GM23248 (cell line): ENCODE measurements at regions not wholly inside any gene's neighbourhood (a gene's known extent, or its start where the extent isn't known, plus 50 kb on each side); places are given as distances from the start of the nearest gene placed in this dataset.
"Not testable (repeated sequence)": the region's sequence is repeated elsewhere in the genome, so short reads cannot be mapped to it uniquely, and the experiment has no call there.

Experiments used
- DNase-seq: peaks from one replicate; pipeline ENCODE4 v3.0.0-alpha.2; 2015
- H2AFZ ChIP-seq: fragments of 200-600 bp; sonication (generic); 2 replicates; pipeline ENCODE4 v1.6.1; 2016; ENCODE audit warnings: antibody characterized with exemption
- H3F3A ChIP-seq: fragments of 200-600 bp; sonication (generic); 2 replicates; pipeline ENCODE4 v1.6.1; 2016; ENCODE audit warnings: mild to moderate bottlenecking, antibody characterized with exemption, mixed run types; ENCODE audit not compliant: insufficient read depth
- H3K27ac ChIP-seq: fragments of 200-600 bp; sonication (generic); 2 replicates; pipeline ENCODE4 v1.5.1; 2016; ENCODE audit warnings: mild to moderate bottlenecking
- H3K27me3 ChIP-seq: fragments of 200-600 bp; sonication (generic); replicated peaks from 2 replicates; pipeline ENCODE4 v1.6.1; 2016; ENCODE audit warnings: mild to moderate bottlenecking; ENCODE audit not compliant: insufficient read depth
- H3K36me3 ChIP-seq: fragments of 200-600 bp; sonication (generic); 2 replicates; pipeline ENCODE4 v1.6.1; 2016; ENCODE audit warnings: low read depth, mild to moderate bottlenecking
- H3K4me1 ChIP-seq: fragments of 200-600 bp; sonication (generic); 2 replicates; pipeline ENCODE4 v1.6.1; 2016; ENCODE audit warnings: mild to moderate bottlenecking; ENCODE audit not compliant: insufficient read depth
- H3K4me2 ChIP-seq: fragments of 200-600 bp; sonication (generic); one replicate; pipeline ENCODE4 v1.6.1; 2016; ENCODE audit warnings: mild to moderate bottlenecking; ENCODE audit not compliant: unreplicated experiment
- H3K4me3 ChIP-seq: fragments of 200-600 bp; sonication (generic); 2 replicates; pipeline ENCODE4 v1.5.1; 2016; ENCODE audit warnings: mild to moderate bottlenecking
- H3K79me2 ChIP-seq: fragments of 200-600 bp; sonication (generic); 2 replicates; pipeline ENCODE4 v1.6.1; 2016; ENCODE audit warnings: mild to moderate bottlenecking; ENCODE audit not compliant: insufficient read depth
- H3K9ac ChIP-seq: fragments of 200-600 bp; sonication (generic); 2 replicates; pipeline ENCODE4 v1.6.1; 2016; ENCODE audit warnings: mild to moderate bottlenecking
- H3K9me2 ChIP-seq: fragments of 200-600 bp; sonication (generic); 2 replicates; pipeline ENCODE4 v1.6.1; 2016; ENCODE audit warnings: mixed run types, mild to moderate bottlenecking, moderate library complexity; ENCODE audit not compliant: insufficient read depth
- H3K9me3 ChIP-seq: fragments of 200-600 bp; sonication (generic); one replicate; pipeline ENCODE4 v1.6.1; 2017; ENCODE audit warnings: low read depth
- H4K20me1 ChIP-seq: fragments of 200-600 bp; sonication (generic); 2 replicates; pipeline ENCODE4 v1.6.0; 2016; ENCODE audit not compliant: insufficient read depth
- EZH2 ChIP-seq: fragments of 200-600 bp; sonication (generic); IDR thresholded peaks from 2 replicates; pipeline ENCODE4 v1.6.1; 2018; ENCODE audit warnings: antibody characterized with exemption, mild to moderate bottlenecking; ENCODE audit not compliant: insufficient read depth, poor library complexity, severe bottlenecking
- EZH2phosphoT487 ChIP-seq: fragments of 200-600 bp; sonication (generic); IDR thresholded peaks from 2 replicates; pipeline ENCODE4 v1.6.1; 2018; ENCODE audit warnings: antibody characterized with exemption, moderate library complexity, mild to moderate bottlenecking, low read depth; ENCODE audit not compliant: insufficient read depth
- whole genome bisulfite sequencing, 2 experiments: methylation state at CpG; one replicate each; pipeline ENCODE4 v1.1.6; 2015 to 2017; ENCODE audit warnings: low lambda C conversion rate in 2 of 2, low coverage in 1 of 2; ENCODE audit errors: missing lambda C conversion rate in 2 of 2; 5-methylcytosine and 5-hydroxymethylcytosine counted together
- in situ Hi-C: fragments of 300-500 bp; cut with MboI; formaldehyde crosslinking; loops from 2 replicates; pipeline ENCODE4 v1.15.0; 2020

DNA sequence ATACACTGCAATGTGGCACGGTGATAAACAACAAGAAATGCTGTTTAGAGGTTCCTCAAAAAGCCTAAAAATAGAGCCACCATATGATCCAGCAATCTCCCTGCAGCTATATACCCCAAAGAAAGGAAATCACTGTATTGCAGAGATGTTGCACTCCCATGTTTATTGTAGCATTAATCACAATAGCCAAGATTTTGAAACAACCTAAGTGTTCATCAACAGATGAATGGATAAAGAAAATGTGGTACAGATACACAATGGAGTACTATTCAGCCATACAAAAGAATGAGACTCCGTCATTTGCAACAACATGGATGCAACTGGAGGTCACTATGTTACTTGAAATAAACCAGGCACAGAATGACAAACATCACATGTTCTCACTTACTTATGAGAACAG lies 365.8 kb upstream of the DIPK2B start:
- no peaks in the 10 kb centered on the region for H3K36me3 ChIP-seq
- in situ Hi-C loops, result no loop called here
- 88% methylated on average over 2 of the region's 2 CpGs for WGBS, 2 experiments
- TF ChIP-seq EZH2 (no peak), EZH2phosphoT487 (no peak)
- H3K27me3 ChIP-seq, result no peaks in the 10 kb centered on the region
- no peaks in the 10 kb centered on the region for H4K20me1 ChIP-seq
- no peak overlapping the region for H3K9ac ChIP-seq
- no peak overlapping the region for H3K4me3 ChIP-seq
- DNase-seq, result no peak
- H3K27ac ChIP-seq, result no peak overlapping the region
- no peaks in the 10 kb centered on the region for H3K9me3 ChIP-seq
- H2AFZ ChIP-seq, result no peak overlapping the region
- no peak overlapping the region for H3K4me2 ChIP-seq
- no peaks in the 10 kb centered on the region for H3K9me2 ChIP-seq
- no peaks in the 10 kb centered on the region for H3K4me1 ChIP-seq
- H3K79me2 ChIP-seq, result no peaks in the 10 kb centered on the region
- no peaks in the 10 kb centered on the region for H3F3A ChIP-seq

DNA sequence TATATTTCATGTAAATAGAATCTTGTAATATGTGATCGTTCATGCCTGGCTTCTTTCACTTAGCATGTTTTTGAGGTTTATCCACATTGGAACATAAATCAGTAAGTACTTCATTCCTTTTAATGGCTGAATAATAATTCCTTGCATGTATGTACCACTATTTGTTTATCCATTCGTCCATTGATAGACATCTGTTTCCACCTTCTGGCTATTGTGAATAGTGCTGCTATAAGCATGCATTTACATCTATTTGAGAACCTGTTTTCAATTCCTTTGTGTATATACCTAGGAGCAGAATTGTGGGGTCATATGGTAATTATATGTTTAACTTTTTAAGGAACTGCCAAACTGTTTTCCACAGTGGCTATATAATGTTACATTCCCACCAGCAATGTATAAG lies 356.7 kb upstream of the DIPK2B start:
- no peak overlapping the region for H3K9ac ChIP-seq
- peak; percentile 0 for DNase-seq
- no peaks in the 10 kb centered on the region for H3F3A ChIP-seq
- no peak for TF ChIP-seq EZH2phosphoT487
- no peak for TF ChIP-seq EZH2
- no peak overlapping the region for H3K4me2 ChIP-seq
- H3K27ac ChIP-seq, result no peak overlapping the region
- no peaks in the 10 kb centered on the region for H3K9me3 ChIP-seq
- no peaks in the 10 kb centered on the region for H3K27me3 ChIP-seq
- 89 to 94% methylated on average over 2 of the region's 2 CpGs for WGBS, 2 experiments
- no peak overlapping the region for H3K4me3 ChIP-seq
- no peaks in the 10 kb centered on the region for H3K36me3 ChIP-seq
- no peaks in the 10 kb centered on the region for H3K9me2 ChIP-seq
- no peaks in the 10 kb centered on the region for H3K4me1 ChIP-seq
- in situ Hi-C loops, result no loop called here
- H2AFZ ChIP-seq, result no peak overlapping the region
- no peaks in the 10 kb centered on the region for H3K79me2 ChIP-seq
- no peaks in the 10 kb centered on the region for H4K20me1 ChIP-seq

DNA sequence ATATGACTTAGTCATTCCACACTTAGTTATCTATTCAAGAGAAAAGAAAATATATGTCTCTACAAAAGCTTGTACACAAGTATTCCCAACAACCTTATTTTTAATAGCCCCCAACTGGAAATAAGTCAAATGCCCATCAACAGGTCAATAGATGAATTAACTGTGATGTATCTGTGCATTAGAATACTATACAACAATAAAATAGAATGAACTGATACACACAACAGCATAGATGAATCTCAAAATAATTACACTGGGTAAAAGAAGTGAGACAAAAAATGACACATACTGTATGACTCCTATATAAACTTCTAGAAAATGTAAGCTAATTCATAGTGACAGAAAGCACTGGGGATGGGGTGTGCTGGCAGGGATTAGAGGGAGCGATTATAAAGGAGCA lies 354.1 kb upstream of the DIPK2B start:
- Histone ChIP-seq H2AFZ (no peak overlapping the region), H3F3A (no peaks in the 10 kb centered on the region), H3K4me2 (no peak overlapping the region), H3K79me2 (no peaks in the 10 kb centered on the region), H3K27me3 (no peaks in the 10 kb centered on the region), H3K4me3 (no peak overlapping the region), H3K9me3 (no peaks in the 10 kb centered on the region), H3K27ac (no peak overlapping the region), H3K9me2 (no peaks in the 10 kb centered on the region), H3K9ac (no peak overlapping the region), H4K20me1 (no peaks in the 10 kb centered on the region), H3K36me3 (no peaks in the 10 kb centered on the region), H3K4me1 (no peaks in the 10 kb centered on the region)
- 100% methylated on average over 1 of the region's 1 CpG for WGBS, 2 experiments
- in situ Hi-C loops, result no loop called here
- TF ChIP-seq EZH2phosphoT487 (no peak), EZH2 (no peak)
- no peak for DNase-seq

DNA sequence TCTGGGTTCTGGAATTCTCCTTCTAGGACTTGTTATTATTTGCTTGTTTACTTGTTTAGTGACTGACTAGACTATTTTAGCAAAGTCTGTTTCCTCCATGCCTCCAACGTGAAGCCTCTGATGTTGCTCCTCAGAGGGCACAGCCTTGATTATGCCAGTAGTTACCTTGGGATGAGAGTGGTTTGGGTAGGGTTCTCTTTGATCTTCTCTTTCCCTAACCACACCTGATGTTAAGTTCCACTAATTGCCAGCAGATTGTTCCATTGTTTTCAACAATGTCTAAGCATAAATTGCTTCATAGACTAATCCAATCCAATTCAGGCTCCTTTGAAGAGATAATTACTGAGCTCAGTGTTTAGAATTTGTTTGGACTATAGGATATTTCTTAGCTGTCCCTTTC lies 352.7 kb upstream of the DIPK2B start:
- WGBS, 2 experiments, result 88 to 90% methylated on average over 1 of the region's 1 CpG
- Histone ChIP-seq H3F3A (no peaks in the 10 kb centered on the region), H3K9ac (no peak overlapping the region), H3K27ac (no peak overlapping the region), H3K9me2 (no peaks in the 10 kb centered on the region), H3K27me3 (no peaks in the 10 kb centered on the region), H4K20me1 (no peaks in the 10 kb centered on the region), H3K36me3 (no peaks in the 10 kb centered on the region), H3K4me3 (no peak overlapping the region), H2AFZ (no peak overlapping the region), H3K79me2 (no peaks in the 10 kb centered on the region), H3K4me1 (no peaks in the 10 kb centered on the region), H3K4me2 (no peak overlapping the region), H3K9me3 (no peaks in the 10 kb centered on the region)
- in situ Hi-C loops, result no loop called here
- TF ChIP-seq EZH2, result no peak
- TF ChIP-seq EZH2phosphoT487, result no peak
- DNase-seq, result no peak

DNA sequence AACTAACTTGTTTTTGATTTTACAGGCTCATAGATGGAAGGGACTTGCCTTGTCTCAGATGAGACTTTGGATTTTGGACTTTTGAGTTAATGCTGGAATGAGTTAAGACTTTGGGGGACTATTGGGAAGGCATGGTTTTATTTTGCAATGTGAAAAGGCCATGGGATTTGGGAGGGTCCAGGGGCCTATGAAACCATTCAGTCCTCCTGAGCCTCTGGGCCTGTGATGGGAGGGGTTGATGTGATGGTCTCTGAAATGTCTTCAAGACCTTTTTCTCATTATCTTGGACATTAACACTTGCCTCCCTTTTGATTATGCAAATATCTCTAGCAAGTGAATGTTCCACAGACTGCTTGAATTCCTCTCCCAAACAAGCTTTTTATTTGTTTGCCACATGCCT lies 346.0 kb upstream of the DIPK2B start:
- H3K9ac ChIP-seq, H3K9me2 ChIP-seq, H3F3A ChIP-seq, H3K36me3 ChIP-seq, H3K9me3 ChIP-seq, H3K79me2 ChIP-seq, H4K20me1 ChIP-seq, H3K27me3 ChIP-seq, H3K4me2 ChIP-seq, H2AFZ ChIP-seq, DNase-seq, in situ Hi-C loops, H3K4me3 ChIP-seq, H3K27ac ChIP-seq, H3K4me1 ChIP-seq: not testable (repeated sequence)
